Astrocyte of the cerebellum (primary cell): ENCODE measurements at regions not wholly inside any gene's neighbourhood (a gene's known extent, or its start where the extent isn't known, plus 50 kb on each side); places are given as distances from the start of the nearest gene placed in this dataset.

ENCODE experiments used
- DNase-seq: peaks from one replicate; pipeline ENCODE4 v3.0.0-alpha.2; 2011; ENCODE audit warnings: low read depth
- H3K4me3 ChIP-seq: 2 replicates; pipeline ENCODE4 v1.5.1; 2011; ENCODE audit warnings: mild to moderate bottlenecking, low read depth, low read length, moderate library complexity
- in situ Hi-C: cut with HindIII; loops from 2 replicates; pipeline ENCODE4 v1.10.0; 2017; ENCODE audit warnings: low sequenced_read_pairs
- TF ChIP-seq, protein P1 (sequence below): IDR thresholded peaks from 2 replicates; pipeline ENCODE4 v1.5.1; 2012; ENCODE audit warnings: low read length, low read depth, moderate library complexity, mild to moderate bottlenecking; ENCODE audit errors: missing control alignments

DNA sequence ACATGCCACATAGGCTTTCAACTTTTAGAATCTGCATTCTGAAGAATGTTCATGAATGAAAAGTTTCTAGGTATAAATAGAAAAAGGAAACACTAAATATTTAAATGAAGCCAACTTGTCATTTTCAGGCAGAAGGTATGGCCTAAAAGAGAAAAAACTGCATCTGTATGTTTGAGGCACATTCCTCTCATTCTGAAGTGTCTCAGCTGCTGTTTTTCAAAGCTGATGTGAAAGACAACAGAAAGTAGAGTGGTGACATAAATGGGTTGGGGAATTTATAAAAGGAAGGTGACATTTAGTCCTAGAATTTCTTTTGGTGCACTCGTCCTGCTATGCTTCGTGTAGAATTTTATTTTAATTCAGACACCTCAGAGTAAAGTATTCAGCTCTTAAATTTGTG is 539.6 kb upstream of the SLITRK5 start:
- in situ Hi-C loops = no loop called here
- no peak for DNase-seq
- TF ChIP-seq, protein P1, sequence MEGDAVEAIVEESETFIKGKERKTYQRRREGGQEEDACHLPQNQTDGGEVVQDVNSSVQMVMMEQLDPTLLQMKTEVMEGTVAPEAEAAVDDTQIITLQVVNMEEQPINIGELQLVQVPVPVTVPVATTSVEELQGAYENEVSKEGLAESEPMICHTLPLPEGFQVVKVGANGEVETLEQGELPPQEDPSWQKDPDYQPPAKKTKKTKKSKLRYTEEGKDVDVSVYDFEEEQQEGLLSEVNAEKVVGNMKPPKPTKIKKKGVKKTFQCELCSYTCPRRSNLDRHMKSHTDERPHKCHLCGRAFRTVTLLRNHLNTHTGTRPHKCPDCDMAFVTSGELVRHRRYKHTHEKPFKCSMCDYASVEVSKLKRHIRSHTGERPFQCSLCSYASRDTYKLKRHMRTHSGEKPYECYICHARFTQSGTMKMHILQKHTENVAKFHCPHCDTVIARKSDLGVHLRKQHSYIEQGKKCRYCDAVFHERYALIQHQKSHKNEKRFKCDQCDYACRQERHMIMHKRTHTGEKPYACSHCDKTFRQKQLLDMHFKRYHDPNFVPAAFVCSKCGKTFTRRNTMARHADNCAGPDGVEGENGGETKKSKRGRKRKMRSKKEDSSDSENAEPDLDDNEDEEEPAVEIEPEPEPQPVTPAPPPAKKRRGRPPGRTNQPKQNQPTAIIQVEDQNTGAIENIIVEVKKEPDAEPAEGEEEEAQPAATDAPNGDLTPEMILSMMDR = no peak
- H3K4me3 ChIP-seq = no peak overlapping the region

DNA sequence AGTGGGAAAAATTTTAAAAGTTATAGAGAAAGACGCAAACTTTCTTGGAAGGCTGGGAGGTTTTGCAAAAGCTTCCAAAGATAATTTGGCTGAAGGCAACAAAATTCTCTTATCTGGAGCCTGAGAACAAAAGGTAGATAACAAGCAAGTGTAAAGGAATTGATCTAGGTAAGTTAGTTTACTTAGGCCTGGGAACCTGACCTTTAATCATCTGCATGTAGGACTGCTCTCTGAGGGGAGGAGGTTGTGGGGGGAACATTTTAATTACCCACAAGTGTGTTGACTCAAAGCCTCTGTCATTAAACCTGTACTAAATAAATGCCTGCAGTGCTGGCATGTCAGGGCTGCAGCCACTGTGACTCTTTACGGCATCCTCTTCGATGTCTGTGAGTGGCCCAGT is 532.3 kb upstream of the SLITRK5 start:
- in situ Hi-C loops = no loop called here
- no peak for DNase-seq
- no peak overlapping the region for H3K4me3 ChIP-seq
- TF ChIP-seq, protein P1 = no peak

DNA sequence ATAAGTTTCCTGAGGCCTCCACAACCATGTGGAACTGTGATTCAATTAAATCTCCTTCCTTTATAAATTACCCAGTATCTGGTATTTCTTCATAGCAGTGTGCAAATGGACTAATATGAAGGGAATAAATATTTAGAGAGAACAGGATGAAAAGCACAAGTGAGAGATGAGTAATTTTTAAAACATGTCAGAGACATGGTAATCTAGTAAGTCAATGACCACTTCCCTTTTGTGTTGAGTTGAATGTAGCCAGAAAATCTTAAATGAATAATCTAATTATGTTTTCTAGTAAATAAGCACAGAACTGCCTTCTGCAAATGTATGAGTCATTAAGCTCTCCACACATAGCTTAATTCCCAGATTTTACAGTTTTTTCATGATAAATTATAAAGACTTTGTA is 524.1 kb upstream of the SLITRK5 start:
- H3K4me3 ChIP-seq = no peak overlapping the region
- DNase-seq = no peak
- TF ChIP-seq, protein P1 = no peak
- in situ Hi-C loops = no loop called here

DNA sequence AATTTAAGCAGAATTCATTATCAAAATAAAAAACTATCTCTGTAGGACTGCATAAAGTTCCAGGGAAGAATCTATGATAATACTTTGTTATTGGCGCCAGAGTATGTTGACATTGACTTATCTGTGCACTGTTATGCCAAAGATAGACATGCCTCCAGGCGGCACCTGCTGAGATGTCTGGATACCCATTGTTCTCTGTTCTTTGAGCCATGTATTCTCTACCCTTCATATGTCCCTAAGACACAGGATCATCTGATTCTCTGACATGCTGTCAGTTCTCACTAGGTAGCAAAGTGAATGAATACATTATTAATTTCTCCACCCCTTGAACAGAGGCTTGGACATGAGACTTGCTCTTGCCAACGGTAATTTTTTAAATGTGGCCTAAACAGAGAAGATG is 517.8 kb upstream of the SLITRK5 start:
- TF ChIP-seq, protein P1 = no peak
- H3K4me3 ChIP-seq = no peak overlapping the region
- in situ Hi-C loops = no loop called here
- no peak for DNase-seq

DNA sequence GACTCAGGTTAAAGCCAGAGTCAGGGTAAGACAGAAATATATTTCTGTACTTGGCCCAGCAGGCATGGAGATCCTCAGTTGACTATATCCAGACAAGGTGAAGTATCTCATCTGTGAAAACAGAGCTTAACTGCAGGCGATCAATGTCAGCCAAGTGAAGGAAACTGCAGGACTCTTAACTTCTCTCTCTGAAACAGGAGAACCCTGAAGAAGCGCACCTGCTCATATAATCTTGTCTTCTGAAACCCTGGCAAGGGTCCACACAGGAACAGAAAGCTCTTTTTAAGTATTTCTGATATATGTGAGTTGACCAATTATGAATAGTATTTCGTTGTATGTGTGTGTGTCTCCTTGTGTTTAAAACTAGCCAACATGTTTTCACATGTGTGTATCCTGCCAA is 504.8 kb upstream of the SLITRK5 start:
- TF ChIP-seq, protein P1 = no peak
- no peak for DNase-seq
- in situ Hi-C loops = no loop called here
- no peak overlapping the region for H3K4me3 ChIP-seq

DNA sequence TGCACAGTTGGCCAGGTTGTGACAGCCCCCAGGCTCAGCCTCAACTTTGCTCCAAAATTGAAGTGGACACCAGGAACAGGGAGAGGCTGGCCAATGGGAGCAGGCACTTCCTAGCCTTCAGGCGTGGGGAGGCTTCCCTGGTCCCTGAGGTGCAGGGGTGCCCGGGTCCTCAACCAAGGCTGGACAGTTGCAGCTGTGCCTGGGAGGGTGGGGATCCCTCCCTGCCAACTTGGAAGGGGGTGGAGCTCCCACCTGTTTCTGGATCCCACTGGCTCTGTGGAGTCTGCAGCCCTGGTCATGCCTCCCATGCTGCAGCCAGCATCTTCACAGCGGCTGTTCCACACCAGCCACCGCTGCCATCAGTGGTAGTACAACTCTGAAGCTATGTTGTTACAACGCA is 502.8 kb upstream of the SLITRK5 start:
- TF ChIP-seq, protein P1 = no peak
- in situ Hi-C loops = no loop called here

DNA sequence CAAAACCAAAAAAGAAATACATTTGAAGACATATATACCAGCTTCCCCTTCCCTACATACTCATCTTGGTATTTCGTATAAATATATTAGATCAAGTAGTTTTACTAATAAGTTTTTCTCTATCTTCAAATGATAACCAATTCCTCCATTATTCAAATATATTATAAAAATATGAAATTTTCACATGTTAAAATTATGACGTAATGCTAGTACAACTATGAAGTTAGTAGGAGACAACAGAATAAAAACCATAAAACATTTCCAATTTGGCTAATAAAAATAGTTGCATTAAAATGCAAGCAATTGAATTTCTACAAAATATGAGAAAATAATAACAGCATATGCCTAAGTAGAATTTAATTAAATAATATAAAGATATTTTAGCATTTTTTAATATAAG is 501.8 kb upstream of the SLITRK5 start:
- in situ Hi-C loops = no loop called here
- no peak overlapping the region for H3K4me3 ChIP-seq
- no peak for DNase-seq
- TF ChIP-seq, protein P1 = no peak

More for the DNA sequence above, 502.8 kb upstream of the SLITRK5 start:
- DNase-seq = no peak
- no peak overlapping the region for H3K4me3 ChIP-seq
